ENCODE measurements at regions not wholly inside any gene's neighbourhood (a gene's known extent, or its start where the extent isn't known, plus 50 kb on each side); places are given as distances from the start of the nearest gene placed in this dataset.
A peak's percentile ranks its signal among the peaks of the same experiment; 100 is the strongest.

DNA sequence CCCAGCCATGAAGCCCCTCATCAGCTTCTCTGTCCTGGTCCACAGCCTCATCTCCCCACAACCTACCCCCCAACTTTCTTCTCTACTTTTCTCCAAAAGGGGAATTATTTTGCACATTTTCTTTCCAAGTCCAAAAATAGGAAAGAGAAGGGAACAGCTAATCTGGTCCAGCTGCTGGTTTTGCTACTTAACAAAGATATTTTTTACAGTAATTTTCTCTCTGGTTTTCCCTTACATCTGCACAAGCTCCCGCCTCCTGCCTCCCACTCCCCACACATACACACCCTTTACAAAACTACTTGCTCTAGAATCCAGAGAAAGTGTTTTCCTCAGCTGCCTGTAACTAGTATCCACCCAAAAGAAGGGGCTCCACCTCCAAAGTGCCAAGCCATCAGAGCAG lies 177.2 kb downstream of the POLR2M start:
- no peak for TF ChIP-seq CTCF (IDR thresholded peaks at IDR 0.05)
- H3K27me3 Mint-ChIP-seq (ENCODE audit: low read depth), result peaks cover 11% of the 10 kb centered on the region
- H3K27ac Mint-ChIP-seq (ENCODE audit: unreplicated experiment), result no peak overlapping the region
- peaks cover 10% of the 10 kb centered on the region for H3K4me1 Mint-ChIP-seq (ENCODE audit: low read depth)
- H3K36me3 Mint-ChIP-seq (ENCODE audit: low read depth), result no peaks in the 10 kb centered on the region
- H3K9me3 Mint-ChIP-seq (ENCODE audit: low read depth), result no peaks in the 10 kb centered on the region
- no peak for DNase-seq (ENCODE audit: low spot score)
- no peak overlapping the region for H3K4me3 Mint-ChIP-seq (ENCODE audit: unreplicated experiment)

DNA sequence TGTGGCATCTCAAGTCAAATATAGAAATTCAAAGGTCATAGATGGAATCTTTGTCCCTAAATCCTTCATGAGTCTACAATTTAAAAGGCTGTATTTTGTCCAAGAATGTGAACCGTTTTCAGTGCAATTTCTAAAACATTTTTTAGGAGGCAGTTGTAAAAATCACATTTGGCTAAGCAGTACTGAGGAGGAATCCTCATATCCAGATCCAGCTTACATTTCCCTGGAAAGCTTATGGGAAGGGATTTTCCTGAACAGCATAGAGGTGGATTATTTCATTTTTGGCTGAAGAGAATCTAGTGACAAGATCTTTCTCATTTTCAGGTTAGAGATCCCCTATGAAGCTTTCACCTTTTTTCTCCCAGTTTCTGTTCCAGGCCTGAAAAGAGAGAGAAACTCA lies 178.4 kb downstream of the POLR2M start:
- Mint-ChIP-seq H3K27ac (ENCODE audit: unreplicated experiment) (no peak overlapping the region), H3K4me3 (ENCODE audit: unreplicated experiment) (no peak overlapping the region), H3K36me3 (ENCODE audit: low read depth) (no peaks in the 10 kb centered on the region), H3K9me3 (ENCODE audit: low read depth) (no peaks in the 10 kb centered on the region), H3K4me1 (ENCODE audit: low read depth) (peaks cover 10% of the 10 kb centered on the region), H3K27me3 (ENCODE audit: low read depth) (peaks cover 11% of the 10 kb centered on the region)
- no peak for DNase-seq (ENCODE audit: low spot score)
- no peak for TF ChIP-seq CTCF (IDR thresholded peaks at IDR 0.05)

- Mint-ChIP-seq H3K27ac (ENCODE audit: unreplicated experiment) (no peak overlapping the region), H3K36me3 (ENCODE audit: low read depth) (no peaks in the 10 kb centered on the region), H3K27me3 (ENCODE audit: low read depth) (peaks cover 14% of the 10 kb centered on the region), H3K4me3 (ENCODE audit: unreplicated experiment) (no peak overlapping the region), H3K9me3 (ENCODE audit: low read depth) (no peaks in the 10 kb centered on the region), H3K4me1 (ENCODE audit: low read depth) (peaks cover 13% of the 10 kb centered on the region)
- no peak for DNase-seq (ENCODE audit: low spot score)
- TF ChIP-seq CTCF (IDR thresholded peaks at IDR 0.05), result no peak
Measured at GRCh38 chr15:57885435-57885834, 178.9 kb downstream of the POLR2M start.

DNA sequence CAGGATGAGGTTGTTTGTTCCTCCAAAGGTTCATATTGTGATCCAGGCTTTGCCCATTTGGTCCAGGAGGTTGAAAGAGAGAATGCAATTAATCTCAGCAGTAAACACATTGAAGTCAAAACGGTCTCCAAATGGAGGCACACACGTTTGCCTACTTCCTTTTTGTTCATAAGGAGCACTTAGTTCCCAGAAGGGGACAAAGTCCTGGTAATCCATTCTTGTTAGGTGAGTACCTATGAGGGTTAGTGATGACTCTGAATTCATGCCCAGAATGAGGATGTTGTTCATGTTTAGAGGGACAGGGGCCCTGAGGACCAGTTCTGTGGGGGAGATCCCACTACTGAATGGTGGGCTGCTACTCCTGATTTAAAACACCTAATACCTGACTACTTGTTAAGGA lies 177.7 kb downstream of the ALDH1A2 start:
- no peak for TF ChIP-seq CTCF (IDR thresholded peaks at IDR 0.05)
- Mint-ChIP-seq H3K27ac (ENCODE audit: unreplicated experiment) (no peak overlapping the region), H3K36me3 (ENCODE audit: low read depth) (no peaks in the 10 kb centered on the region), H3K4me3 (ENCODE audit: unreplicated experiment) (no peak overlapping the region), H3K9me3 (ENCODE audit: low read depth) (no peaks in the 10 kb centered on the region), H3K4me1 (ENCODE audit: low read depth) (peaks cover 7% of the 10 kb centered on the region), H3K27me3 (ENCODE audit: low read depth) (peaks cover 14% of the 10 kb centered on the region)
- DNase-seq (ENCODE audit: low spot score), result no peak

GRCh38 chr15:57890351-57890750 lies 175.2 kb downstream of the ALDH1A2 start:
- no peaks in the 10 kb centered on the region for H3K9me3 Mint-ChIP-seq (ENCODE audit: low read depth)
- H3K36me3 Mint-ChIP-seq (ENCODE audit: low read depth), result no peaks in the 10 kb centered on the region
- H3K27me3 Mint-ChIP-seq (ENCODE audit: low read depth), result peaks cover 11% of the 10 kb centered on the region
- no peak overlapping the region for H3K4me3 Mint-ChIP-seq (ENCODE audit: unreplicated experiment)
- peaks cover 7% of the 10 kb centered on the region for H3K4me1 Mint-ChIP-seq (ENCODE audit: low read depth)
- peak overlapping the region; percentile 63 for H3K27ac Mint-ChIP-seq (ENCODE audit: unreplicated experiment)
- no peak for TF ChIP-seq CTCF (IDR thresholded peaks at IDR 0.05)
- DNase-seq (ENCODE audit: low spot score), result no peak

All from chondrocyte (in vitro differentiated cells).